Nephron progenitor cell (in vitro differentiated cells): ENCODE measurements at regions not wholly inside any gene's neighbourhood (a gene's known extent, or its start where the extent isn't known, plus 50 kb on each side); places are given as distances from the start of the nearest gene placed in this dataset.

ENCODE experiments used
- DNase-seq: peaks from one replicate; pipeline ENCODE4 v3.0.0; 2021
- H3K27ac Mint-ChIP-seq: 2 replicates; pipeline ENCODE4 v1.8.0; 2021; ENCODE audit warnings: mild to moderate bottlenecking, moderate library complexity, mixed read lengths
- H3K27me3 Mint-ChIP-seq: 2 replicates; pipeline ENCODE4 v1.8.0; 2021; ENCODE audit warnings: mild to moderate bottlenecking, low read depth, mixed read lengths; ENCODE audit not compliant: poor library complexity
- H3K36me3 Mint-ChIP-seq: 2 replicates; pipeline ENCODE4 v1.8.0; 2021; ENCODE audit warnings: low read depth, mixed read lengths
- H3K4me1 Mint-ChIP-seq: 2 replicates; pipeline ENCODE4 v1.8.0; 2021; ENCODE audit warnings: mixed read lengths
- H3K4me3 Mint-ChIP-seq: 2 replicates; pipeline ENCODE4 v1.8.0; 2021; ENCODE audit warnings: mild to moderate bottlenecking, moderate library complexity, mixed read lengths
- H3K9me3 Mint-ChIP-seq: 2 replicates; pipeline ENCODE4 v1.8.0; 2021; ENCODE audit warnings: mild to moderate bottlenecking, moderate library complexity, mixed read lengths
- TF ChIP-seq, protein P1 (sequence below): fragments of 200-600 bp; sonication (generic); IDR thresholded peaks from 2 replicates; pipeline ENCODE4 v1.5.0; 2021; ENCODE audit warnings: antibody characterized with exemption

DNA sequence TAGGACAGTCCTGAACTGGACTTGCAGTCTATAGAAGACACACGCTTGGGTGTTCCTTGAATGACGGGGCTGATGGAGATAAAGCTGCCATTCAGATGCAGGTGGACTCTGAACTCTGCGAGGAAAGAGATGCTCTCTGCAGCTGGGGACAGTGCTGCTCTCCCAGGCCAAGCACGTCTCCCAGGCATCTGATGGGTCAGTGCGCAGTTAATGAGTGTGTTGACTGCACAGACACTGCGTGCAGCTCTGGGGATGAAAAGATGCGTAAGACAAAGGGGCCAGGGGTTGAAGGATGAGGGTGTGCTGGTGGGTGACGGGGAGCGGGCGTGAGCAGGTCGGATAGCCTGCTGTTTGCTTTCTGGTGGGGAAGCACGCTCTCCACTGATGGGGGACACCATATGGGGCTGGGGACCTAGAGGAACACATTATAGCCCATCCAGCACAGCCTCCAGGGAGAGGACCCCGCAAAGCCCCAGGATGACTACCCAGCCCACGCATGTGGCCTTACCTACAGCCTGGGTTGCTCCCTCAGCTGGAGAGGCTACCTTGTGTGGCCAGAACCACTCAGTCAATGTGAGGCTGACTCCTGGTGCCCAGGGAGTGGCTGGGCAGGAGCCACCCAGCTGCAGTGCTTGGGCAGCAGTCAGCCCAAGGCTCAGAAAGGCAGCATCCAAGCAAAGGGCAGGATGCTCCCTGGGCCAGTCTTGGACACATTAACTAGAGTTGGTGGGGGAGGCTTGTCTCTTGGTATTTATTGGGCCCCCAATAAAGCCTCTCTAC, 246.3 kb downstream of the RBFOX3 start:
- no peak for DNase-seq
- Mint-ChIP-seq H3K4me3 (no peak overlapping the region), H3K27me3 (peaks cover 47% of the 10 kb centered on the region), H3K9me3 (no peaks in the 10 kb centered on the region), H3K27ac (no peak overlapping the region), H3K4me1 (peaks cover 18% of the 10 kb centered on the region), H3K36me3 (no peaks in the 10 kb centered on the region)
- TF ChIP-seq, protein P1, sequence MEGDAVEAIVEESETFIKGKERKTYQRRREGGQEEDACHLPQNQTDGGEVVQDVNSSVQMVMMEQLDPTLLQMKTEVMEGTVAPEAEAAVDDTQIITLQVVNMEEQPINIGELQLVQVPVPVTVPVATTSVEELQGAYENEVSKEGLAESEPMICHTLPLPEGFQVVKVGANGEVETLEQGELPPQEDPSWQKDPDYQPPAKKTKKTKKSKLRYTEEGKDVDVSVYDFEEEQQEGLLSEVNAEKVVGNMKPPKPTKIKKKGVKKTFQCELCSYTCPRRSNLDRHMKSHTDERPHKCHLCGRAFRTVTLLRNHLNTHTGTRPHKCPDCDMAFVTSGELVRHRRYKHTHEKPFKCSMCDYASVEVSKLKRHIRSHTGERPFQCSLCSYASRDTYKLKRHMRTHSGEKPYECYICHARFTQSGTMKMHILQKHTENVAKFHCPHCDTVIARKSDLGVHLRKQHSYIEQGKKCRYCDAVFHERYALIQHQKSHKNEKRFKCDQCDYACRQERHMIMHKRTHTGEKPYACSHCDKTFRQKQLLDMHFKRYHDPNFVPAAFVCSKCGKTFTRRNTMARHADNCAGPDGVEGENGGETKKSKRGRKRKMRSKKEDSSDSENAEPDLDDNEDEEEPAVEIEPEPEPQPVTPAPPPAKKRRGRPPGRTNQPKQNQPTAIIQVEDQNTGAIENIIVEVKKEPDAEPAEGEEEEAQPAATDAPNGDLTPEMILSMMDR, result no peak

DNA sequence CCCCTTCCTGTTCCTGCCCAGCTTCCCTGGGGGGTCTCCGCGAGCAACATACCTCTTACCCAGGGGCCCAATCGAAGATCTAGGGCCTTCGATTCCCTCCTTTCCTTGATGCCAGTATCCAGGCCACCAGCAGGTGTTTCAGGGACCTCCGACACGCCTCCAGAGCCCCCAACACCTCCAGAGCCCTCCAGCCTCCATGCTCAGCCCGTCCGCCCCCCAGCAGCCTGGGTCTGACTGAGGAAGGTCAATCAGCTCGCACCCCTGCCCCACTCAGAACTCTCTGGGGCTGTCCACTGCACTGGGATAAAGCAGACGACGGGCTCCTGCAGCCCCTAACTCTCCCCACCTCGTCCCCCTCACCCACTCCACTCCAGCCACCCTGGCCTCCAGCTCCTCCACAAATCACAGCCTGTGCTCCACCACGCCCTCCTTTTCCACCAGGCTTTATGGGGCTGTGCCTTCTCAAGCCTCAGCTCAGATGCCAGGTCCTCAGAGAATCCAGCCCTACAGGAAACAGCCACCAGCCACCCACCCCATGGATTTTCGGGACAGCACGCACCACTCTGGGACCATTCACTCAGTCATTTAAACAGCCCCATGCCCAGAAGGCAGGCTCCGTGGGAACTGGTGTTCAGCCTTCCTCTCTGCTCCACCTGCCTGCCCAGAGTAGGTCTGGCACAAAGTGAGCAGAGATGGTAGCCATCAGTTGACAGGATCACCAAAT, 247.1 kb downstream of the RBFOX3 start:
- Mint-ChIP-seq H3K27ac (no peak overlapping the region), H3K4me1 (peaks cover 18% of the 10 kb centered on the region), H3K27me3 (peaks cover 51% of the 10 kb centered on the region), H3K36me3 (no peaks in the 10 kb centered on the region), H3K9me3 (no peaks in the 10 kb centered on the region), H3K4me3 (no peak overlapping the region)
- DNase-seq, result no peak
- TF ChIP-seq, protein P1, result no peak

DNA sequence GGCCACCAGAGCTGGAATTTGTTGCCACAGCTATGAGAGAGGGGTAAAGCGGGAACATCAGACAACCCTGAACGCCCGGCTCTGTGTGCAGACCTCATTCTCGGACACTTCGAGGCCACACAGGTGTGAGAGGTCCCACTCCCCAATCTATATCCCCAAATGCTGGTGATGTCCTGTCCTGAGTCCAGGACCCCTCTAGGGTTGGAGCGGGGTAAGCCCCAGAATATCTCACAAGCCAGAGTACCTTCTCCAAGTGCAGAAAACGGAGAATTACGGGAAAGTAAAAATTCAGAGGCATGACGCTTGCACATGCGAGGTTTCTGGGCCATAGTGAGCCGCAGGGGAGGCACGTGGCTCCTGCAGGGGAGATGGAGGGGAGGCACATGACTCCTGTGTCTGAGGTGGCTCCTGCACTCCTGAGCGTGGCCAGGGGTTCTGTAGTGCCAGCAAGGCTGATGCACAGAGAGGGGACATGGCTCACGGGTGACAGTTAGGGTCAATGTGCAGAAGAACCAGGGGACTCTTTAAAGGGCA, 248.0 kb downstream of the RBFOX3 start:
- H3K36me3 Mint-ChIP-seq, result no peaks in the 10 kb centered on the region
- H3K27me3 Mint-ChIP-seq, result peaks cover 50% of the 10 kb centered on the region

DNA sequence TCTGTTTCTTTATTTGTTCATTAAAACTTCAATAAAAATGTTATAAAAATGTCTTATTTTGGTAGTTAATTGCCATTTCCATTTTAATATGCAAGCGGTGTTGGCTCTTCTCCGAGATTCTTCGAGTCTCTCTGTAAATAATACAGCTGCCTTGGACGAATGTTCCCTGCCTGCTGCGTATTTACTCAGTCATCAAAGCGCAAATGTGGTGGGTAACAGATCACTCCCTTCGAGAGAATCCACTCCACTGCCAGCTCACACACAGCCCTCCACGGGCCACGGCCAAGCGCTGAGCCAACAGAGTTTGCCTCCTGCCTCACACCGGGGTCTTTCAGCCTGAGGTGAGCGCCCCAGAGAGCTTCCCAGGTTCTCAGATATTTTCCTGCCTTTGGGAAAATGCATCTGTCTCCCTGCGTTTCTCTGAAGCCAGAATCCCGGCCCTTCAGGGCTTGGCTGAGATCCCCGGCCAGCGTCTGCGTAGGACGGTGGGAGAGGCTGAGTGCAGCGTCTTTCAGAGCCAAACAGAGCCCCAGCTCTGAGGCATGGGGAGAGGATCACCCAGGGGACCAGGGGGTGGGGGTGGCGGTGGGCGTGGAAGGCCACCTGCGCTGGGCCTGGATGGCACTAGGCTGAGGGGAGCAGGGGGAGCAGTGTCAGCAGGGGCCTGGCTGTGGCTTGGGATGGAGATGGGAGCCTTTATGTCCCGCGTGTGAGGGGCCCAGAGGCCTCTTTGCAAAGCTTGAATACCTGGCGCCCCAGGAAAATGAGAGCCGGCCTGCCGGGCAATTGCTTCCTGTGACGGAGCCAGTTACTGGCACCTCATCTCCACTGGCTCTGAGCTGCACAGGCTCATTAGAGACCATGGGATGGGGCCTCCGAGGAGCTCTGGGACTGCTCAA, 248.7 kb downstream of the RBFOX3 start:
- peaks cover 50% of the 10 kb centered on the region for H3K27me3 Mint-ChIP-seq
- H3K4me3 Mint-ChIP-seq, result no peak overlapping the region
- no peak for DNase-seq
- no peak overlapping the region for H3K27ac Mint-ChIP-seq
- no peaks in the 10 kb centered on the region for H3K36me3 Mint-ChIP-seq
- no peaks in the 10 kb centered on the region for H3K9me3 Mint-ChIP-seq
- TF ChIP-seq, protein P1, result no peak
- H3K4me1 Mint-ChIP-seq, result peaks cover 14% of the 10 kb centered on the region

More for the DNA sequence above, 248.0 kb downstream of the RBFOX3 start:
- H3K9me3 Mint-ChIP-seq, result no peaks in the 10 kb centered on the region
- peaks cover 18% of the 10 kb centered on the region for H3K4me1 Mint-ChIP-seq
- TF ChIP-seq, protein P1, result no peak
- no peak for DNase-seq
- no peak overlapping the region for H3K27ac Mint-ChIP-seq
- H3K4me3 Mint-ChIP-seq, result no peak overlapping the region

DNA sequence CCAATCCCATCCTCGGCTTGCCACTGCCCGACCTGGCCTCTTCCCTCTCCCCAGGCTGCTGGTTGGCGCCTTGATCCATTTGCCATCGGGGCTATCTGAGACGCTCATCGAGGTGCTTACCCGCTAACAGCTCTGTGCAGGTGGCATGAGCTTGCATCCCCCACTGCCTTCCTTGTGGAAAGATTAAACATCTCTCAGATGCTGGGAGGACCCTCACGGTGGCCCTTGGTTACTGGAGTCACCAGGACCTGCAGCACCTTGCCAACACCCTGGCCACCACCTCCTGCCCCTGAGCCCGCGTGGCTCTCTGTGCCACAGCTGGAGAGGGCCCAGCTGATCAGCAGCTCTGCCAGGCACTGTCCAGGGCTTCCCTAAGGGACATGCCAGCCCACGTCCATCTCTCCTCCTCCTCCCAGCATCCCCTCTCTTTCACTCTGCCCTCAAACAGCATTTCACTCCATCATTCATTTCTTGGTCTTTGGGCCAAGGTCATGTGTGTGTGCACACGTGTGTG, 249.6 kb downstream of the RBFOX3 start:
- H3K4me3 Mint-ChIP-seq, result no peak overlapping the region
- peaks cover 54% of the 10 kb centered on the region for H3K27me3 Mint-ChIP-seq

More for the DNA sequence above, 249.6 kb downstream of the RBFOX3 start:
- Mint-ChIP-seq H3K4me1 (peaks cover 8% of the 10 kb centered on the region), H3K9me3 (no peaks in the 10 kb centered on the region), H3K36me3 (no peaks in the 10 kb centered on the region), H3K27ac (no peak overlapping the region)
- DNase-seq, result no peak
- TF ChIP-seq, protein P1, result no peak
